HG03558 (cell line): ENCODE measurements at regions not wholly inside any gene's neighbourhood (a gene's known extent, or its start where the extent isn't known, plus 50 kb on each side); places are given as distances from the start of the nearest gene placed in this dataset.

Experiments
- ATAC-seq: cut with Tn5 transposase; IDR thresholded peaks from one replicate; pipeline ENCODE4 v1.9.1; 2021; ENCODE audit warnings: moderate number of reproducible peaks; ENCODE audit not compliant: unreplicated experiment; ENCODE audit errors: extremely low read depth

DNA sequence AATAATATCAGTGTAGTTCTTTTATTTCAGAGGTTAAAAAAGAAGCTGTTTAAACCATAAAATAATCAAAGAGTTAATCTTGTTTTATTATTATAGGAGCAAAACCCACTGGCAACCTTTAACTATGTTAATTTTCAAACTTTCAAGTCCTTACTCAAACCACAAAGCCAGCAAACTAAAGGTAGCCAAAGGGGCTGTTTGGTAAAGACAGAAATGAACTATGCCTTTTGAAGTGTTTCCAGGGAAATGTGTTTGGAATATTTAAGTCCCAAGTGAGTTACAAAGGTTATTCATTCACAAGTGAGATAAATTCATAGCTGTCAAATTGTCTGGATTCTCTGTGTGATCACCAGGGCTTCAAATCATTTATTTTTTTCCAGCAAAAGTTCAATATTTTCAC is 264.7 kb downstream of the MZT1 start:
- no peak for ATAC-seq

DNA sequence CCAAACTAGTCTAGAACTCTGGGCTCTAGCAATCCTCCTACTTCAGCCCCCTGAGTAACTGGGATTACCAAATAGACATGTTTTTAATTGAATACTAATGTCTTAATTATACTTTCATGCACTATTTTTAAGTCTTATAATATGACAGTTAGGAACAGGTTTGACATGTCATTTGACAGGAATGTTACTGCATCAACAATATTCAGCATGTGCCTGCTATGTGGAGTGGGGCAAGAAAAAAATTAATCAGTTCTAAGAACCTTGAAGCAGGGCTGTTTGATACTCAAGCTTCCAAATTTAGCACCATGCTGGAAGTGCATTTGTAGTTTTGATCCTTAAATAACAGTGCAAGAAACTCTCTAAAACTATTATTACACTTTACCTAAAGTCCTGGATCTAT is 265.3 kb downstream of the MZT1 start:
- no peak for ATAC-seq

DNA sequence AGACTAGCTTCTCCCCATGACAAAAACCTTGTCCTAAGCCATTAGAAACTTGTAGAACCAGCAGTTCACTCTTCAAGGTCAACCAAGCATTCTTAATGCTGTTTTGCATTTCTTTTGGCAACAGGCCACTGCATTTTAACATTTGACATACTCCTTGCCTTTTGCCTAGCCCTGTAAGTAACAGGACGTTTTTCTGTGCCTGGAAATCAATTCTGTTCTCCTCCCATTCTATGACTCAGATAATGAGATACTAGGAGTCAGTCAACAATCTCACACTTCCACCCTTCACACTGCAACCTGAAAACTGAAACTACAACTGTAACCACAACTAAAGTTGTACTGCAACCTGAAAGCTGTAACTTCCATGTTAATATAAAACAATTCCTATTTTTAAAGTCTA is 268.7 kb downstream of the MZT1 start:
- no peak for ATAC-seq

DNA sequence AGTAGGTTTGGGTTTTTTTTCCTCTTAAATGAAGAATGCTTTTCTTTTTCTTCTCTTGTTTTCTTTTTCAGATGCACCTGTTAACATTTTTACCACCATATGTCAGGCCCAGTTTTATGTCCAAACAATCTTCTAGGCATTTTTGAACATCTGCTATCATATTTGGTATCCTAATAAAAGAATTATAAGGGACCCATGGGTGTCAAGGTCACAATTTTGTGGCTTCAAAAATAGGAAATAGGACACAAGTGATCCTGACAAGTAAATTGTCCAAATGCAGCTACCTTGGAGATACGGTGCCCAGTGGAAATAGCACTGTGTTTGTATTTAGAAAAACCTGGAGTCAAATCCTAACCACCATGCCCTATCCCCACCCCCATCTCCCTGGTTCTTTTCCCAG is 270.3 kb downstream of the MZT1 start:
- ATAC-seq, result no peak

DNA sequence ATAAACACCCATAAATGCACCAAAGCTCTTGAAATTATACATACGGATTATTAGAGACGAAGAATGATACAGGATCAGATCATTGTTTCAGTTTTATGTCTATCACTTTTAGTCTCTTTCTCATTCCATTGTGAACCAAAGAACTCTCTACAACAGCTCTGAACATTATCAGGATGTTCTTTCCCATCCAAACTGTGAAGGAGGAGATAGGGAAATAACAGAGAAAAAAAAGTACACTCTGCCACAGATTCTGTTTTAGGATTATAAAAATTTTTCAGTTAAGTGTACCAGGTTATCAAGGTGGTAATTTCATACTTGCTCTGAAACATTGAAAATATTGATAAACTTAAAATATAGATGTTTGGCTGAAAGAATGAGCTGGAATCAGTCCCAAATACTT is 270.9 kb downstream of the MZT1 start:
- ATAC-seq, result no peak

DNA sequence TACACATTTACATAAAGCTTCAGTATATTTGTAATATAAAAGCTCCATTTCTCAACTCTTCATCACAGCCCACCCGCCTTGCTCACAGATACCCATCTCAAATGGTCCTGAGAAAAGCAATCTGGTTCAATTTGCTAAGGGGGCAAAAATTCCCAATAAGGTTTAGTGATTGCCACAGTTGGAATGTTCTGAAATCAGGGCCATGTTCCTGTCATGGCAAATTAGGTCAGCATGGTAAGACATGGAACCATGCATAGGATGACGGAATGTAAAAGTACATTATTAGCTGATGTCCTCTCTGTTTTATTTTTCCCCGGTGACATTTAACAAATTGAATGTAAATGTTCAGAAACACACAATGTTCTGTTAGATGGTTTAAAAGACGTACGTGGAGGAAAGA is 274.3 kb downstream of the MZT1 start:
- no peak for ATAC-seq

DNA sequence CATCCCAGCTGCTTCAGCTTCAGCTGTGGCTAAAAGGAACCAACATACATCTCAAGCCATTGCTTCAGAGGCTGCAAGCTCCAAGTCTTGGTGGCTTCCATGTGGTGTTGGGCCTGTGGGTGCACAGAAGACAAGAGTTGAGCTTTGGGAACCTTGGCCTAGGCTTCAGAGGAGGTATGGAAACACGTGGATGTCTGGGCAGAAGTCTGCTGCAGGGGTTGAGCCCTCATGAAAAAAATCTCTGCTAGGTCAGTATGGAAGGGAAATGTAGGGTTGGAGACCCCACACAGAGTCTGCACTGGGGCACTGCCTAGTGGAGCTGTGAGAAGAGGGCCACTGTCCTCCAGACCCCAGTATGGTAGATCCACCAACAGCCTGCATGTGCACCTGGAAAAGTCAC is 279.3 kb downstream of the MZT1 start:
- ATAC-seq, result no peak

DNA sequence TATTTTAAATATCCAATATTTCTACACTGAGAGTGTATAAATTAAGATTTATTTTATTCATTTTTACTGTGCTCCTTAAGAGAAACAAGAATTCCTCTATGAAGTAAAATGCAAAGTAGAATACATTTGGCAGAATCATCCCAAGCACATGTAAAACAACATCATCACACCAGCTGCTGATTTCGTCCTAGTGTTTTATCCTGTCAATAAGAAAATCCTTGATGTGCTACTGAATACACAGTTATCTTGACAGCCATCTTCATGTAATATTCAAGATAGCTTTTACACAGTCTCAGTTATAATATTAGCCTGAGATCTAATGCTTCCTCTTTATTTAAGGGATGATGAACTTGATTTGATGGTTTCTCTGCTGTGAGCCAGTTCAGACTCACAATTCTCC is 282.4 kb downstream of the MZT1 start:
- no peak for ATAC-seq

DNA sequence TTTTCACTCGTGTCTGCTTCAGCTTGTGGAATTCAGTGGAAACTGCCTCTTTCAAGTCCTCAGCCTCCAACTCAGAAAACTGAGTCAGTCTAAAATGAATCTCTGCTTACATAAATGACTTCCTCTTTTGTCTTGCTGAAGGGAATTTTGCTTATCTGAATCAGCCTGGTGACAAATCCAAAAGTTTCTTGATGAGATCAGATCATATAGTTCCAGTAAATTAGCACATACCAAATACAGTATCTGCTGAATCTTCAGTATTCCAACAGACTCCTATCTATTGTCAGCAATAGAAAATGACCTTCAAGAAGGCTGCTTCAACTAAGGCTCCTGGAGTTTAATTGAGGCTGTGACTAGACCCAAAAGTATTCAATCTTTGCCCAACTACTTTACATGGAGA is 290.0 kb downstream of the MZT1 start:
- ATAC-seq, result no peak

DNA sequence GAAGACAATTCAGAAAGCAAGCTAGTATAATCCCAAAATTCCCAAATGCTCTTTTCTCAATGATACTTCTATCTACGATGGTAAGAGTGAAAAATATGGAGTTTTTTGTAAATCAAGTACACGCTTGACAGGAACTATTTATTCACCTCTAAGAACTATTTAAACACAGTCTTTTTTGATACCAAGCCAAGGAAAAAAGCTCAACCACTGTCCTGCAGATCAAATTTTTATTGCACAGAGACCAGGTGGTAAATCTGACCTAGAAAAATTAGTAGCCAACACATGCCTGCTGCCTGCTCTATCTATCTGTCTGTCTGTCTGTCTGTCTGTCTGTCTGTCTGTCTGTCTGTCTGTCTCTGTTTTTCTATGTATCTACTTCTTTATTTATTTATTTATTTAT is 292.2 kb downstream of the MZT1 start:
- no peak for ATAC-seq

DNA sequence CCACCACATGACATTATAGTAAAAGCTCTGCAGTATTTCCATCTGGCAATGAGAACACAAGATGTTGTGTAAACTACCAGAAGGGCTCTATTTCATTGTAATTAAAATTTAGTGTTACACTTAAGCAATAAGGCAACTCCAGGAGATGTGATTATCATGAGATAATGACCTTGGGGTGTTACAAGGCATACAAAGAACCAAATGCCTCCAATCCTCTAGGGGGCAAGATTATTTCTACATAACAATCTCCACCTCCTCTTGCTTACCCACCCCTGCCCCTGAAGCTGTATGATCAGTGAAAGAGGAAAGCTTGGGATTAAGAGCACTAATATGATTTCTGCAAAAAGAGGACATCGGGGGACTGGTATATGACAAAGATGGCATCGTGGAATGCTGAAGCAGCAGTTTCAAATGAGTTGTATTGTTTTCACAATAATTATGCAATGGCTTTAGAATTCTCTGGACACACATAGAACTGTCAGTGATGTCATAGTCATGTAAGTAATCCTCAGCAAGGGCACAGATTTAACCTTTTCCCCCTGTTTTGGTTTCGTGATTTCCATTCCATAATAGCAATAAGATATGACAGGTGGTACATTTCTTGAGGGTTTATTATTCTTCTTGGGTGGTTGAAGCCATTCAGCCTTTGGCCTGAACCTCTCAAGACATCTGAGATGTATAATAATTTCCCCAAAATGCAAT is 295.3 kb downstream of the MZT1 start:
- no peak for ATAC-seq

DNA sequence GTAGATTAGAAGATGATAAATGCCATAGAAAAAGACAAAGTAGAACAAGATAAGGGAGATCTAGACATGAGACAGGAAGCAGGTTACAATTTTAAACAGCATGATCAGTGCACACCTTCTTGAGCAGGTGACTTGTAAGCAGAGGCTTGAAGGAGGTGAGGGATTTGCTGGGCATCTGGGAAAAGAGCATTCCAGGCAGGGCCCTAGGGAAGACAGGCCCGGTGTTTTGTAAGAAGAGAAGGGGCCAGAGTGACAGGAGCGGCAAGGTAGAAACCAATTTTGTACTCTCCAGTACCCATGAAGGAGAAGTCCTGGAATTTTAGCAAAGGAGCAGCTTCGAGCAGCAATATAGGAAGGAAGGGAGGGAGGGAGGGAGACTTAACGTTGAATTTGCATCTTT is 296.5 kb downstream of the MZT1 start:
- no peak for ATAC-seq

DNA sequence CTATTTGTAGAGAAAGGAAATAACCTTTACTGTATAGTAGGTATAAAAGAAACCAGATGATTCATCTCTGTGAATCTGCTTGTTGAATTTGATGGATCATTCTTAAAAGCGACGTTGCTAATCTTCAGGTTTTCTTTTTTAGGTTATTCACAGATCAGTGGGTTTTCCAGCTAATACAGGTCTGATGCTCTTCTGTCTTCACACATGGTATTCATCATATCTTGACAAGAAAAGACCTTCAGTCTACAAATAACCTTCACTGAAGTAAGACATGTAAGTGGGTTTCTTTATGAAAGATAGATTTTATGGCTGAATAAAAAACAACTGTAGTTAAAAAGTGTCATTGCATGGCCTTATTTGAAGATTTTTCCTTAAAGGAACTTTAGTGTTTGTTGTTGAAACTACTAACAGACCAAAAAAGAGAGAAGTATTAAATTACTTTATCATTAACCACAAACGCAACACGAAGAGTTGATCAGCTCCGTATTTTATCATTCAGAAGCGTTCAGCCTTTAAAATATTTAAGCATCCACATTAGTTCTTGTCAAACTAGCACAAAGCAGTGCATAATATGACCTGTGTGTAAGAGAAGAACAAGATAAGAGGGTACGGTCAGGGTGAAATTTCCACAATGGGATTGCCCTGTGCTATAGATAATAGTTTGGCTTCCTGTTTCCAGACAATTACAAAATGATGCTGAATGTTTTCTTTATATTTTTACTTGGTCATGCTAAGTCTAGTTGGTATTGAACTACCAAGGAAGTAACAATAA is 299.5 kb downstream of the MZT1 start:
- no peak for ATAC-seq

DNA sequence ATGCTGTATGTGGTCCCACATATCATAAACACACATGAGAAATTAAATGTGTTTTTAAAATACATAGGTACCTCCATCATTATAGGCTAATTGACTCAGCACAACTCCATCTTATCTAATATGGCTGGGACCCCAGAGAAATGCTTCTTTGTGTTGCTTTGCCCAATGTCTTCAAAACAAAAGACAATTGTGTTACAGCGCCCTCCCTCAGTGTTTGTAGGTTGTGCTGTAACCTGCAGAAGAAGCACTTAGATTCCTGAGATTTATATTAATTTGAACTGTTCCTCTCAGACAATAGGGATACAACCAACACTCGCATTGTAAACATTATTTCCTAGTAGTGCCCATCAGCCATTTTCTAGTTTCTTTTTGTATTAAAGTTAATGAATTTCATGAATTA is 303.4 kb downstream of the MZT1 start:
- no peak for ATAC-seq

DNA sequence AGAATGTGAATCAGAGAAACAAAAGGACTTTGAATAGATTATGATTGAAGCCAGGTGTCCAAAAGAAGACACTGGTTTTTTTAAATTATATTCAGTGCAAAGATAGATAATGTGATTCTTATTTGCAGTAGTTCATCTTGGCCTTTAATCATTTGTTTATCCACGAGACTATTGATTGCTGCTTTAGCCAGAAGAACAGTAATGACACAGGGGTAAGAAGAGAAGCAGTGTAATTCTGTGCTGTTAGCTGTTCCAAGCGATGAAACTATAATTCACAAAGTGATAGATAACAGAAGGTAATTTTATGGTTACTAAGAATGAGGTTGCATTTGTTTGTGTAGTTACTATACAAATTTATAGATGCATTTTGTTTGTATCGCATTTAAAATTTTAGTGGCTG is 311.6 kb downstream of the MZT1 start:
- ATAC-seq, result no peak

DNA sequence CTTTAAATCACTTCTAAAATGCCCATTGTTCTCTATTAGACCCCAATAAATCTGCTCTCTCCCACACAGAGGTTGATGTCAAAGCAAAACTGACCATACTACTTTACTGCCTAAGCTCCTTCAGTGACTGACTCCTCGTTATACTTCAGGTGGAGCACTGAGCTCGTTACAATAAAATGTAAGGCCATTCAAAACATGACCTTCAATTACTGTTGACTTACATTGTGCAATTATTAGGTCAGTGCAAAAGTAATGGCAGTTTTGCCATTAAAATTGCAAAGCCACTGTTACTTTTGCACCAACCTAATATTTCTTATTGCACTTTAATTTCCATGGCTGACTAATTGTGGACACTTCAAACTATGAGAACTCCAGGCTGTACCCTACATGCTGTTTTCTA is 314.9 kb downstream of the MZT1 start:
- no peak for ATAC-seq

DNA sequence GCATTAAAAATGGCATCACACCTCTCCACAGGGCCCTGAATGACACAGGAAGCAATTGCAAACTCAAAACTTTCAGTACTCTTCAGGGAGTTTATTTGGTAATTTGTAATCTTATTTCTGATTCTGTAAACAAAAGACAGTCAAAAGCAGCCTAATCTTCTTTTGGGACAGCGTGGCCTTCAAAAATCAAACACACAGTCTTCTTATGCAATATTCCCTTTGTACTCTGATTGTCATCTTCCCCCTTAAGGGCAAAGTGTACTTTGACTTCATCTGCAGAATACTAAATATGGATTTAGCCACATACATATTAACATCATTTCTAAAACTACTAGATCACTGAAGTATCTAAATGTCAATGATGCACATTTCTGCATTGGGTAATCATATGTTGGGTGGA is 322.0 kb downstream of the MZT1 start:
- ATAC-seq, result no peak

DNA sequence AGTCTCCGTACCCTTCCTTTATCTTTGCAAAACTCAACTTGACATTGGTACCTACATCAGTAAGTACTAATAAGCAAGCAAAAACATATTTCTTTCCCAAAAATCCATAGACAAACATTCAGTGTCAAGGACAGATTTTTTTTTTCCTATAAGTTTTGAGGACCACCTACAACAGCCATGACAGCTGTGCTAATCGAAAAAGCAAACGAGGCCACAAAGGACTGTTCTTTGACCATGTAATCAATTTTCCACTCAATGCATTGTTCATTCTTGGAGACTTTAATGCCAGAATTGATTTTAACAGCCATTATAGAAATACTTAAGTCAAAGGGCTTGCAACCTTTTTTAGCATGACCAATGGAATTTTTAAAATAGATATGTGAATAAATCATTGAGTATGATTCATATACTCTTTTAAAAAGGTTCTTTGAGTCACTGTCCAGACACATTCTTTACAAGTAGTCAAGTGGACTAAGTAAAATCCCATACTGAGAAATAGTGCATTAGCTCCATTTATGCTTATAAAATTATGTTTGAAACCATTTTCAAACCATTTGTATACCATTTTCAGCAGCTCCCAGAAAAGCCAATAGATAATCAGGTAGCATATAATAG is 323.9 kb downstream of the MZT1 start:
- ATAC-seq, result no peak

DNA sequence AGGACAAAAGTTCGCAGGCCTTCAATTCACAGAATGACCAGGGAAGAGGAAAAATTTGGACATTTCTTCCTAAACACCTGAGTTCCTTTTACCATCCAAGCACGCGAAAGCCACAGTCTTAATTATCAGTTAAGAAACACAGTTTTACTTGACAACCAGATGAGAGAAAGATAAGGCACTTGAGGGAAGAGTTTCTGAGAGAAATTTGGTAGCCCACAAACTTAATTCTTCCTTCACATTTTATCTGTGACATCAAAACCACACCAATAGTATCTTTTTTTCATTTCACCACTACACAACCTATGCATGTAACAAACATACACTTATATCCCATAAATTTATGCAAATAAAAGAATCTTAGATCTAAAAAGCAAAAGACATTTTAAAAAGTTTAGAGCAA is 326.6 kb downstream of the MZT1 start:
- no peak for ATAC-seq

DNA sequence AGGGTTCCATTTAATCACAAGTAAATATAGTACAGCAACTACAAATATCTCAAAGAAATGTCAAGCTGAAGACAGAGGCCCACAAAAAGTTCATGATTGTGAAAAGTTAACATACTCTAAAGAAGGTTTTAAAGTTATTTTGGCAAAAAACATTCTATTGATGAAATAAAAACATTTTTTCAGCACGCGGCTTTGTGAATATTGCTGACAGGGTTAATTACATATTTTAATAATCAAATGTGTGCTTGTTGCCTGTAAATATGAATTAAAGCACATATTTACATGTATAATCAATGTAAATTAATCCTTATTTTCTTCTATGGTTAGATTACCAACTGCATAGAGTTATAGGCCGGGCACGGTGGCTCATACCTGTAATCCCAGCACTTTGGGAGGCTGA is 328.1 kb downstream of the MZT1 start:
- no peak for ATAC-seq

DNA sequence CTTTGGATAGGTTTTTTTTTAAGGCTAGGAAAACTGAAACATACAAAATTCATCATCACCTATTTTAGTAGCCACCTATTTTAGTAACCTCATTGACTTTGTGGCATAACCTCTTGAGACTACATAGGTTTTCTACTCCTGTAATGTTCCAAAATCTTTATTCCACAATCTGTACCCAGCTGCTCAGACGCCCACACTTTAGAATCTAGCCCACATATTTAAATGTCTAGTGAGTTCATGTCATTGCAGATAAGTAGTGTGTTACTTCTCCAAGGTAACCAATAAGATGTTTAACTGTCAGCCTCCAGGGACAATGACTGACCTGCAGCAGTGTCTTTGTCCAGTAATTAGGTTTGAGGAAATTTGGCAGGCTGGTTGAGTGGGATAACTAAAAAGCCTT is 330.2 kb downstream of the MZT1 start:
- no peak for ATAC-seq

DNA sequence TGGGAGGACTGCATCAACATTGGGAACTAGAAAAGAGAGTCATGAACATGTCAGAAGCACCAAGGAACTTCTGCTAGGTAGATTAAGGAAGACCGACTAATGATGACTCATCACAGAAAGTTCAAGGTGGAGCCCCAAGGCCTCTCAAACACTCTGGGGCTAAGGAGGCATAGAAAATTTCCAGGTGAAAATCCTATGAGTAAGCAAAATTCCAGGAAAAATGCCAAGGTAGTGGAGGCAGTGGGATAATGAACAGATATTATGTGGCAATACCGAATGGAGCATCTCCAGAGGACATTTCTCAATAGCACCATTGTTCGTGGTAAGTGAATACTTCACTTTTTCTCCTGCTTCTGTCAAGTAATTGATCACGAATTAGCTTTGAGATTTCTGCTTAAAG is 336.5 kb downstream of the MZT1 start:
- ATAC-seq, result no peak
